ENCODE measurements at regions not wholly inside any gene's neighbourhood (a gene's known extent, or its start where the extent isn't known, plus 50 kb on each side); places are given as distances from the start of the nearest gene placed in this dataset.
"Not testable (repeated sequence)": the region's sequence is repeated elsewhere in the genome, so short reads cannot be mapped to it uniquely, and the experiment has no call there.

DNA sequence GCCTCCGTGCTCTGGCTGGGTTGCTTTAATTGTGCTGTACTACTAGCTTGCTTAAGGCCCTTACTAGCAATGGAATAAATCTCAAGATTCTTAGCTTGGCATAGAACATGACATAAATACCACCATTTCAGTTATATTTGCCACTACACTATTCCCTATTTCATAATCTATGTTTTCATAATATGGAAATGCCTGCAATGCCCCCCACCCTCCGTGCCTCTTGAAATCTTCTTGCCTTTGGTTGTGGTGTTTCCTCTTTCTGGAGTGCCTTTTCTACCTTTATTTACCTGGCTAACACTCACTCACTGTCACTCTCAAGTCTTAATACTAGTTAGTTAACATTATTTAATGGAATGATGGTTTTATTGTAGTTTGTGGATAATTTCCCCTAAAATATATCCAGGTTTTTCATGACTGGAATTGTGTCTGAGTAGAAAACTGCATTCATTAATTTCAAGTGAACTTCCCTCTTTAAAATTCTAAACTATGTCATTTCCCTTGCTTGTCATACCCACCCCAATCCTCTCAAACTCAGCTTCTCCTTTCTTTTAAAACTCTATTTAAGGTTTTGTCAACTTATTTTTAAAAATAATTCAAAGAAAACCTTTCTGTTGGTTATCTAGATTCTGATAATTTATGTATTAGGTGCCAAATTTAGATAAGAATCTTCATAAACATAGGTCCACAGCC, 521.7 kb upstream of the DAB2 start:
- no peak for DNase-seq

DNA sequence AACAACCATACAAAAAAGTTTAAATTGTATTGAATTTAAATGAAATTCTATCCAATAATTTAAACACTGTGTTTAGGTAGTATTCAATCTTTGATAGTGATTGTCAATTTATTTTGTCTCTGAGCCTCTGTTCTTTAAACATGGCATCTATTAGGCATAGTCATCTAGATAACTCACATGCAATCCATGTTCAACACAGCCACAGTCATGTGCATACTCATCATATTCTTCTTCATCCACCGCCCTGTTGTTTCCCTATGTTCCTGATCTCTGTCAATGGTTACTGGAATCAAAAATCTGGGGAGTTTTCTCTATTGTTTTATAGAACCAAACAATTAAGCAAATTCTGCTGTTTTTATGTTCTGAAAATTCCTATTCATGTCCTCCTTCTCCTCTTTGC, 521.1 kb upstream of the DAB2 start:
- DNase-seq = no peak

DNA sequence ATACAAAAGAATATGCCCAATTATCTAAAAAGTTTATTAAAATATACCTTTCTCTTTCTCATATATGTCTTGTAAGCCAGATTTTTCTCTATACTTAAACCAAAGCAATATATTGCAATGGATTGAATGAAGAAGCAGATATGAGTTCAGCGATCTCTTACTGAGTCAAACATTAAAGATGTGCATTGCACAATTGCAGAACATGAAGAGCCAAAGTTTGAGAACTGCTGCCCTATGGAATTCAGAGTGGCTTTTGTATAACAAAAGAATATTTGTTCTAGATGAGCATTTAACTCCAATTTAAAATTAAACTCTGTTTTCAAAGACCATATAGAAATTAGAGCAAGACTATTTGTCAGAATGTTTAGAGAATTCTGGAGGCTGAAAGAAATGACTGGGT, 519.0 kb upstream of the DAB2 start:
- no peak for DNase-seq

DNA sequence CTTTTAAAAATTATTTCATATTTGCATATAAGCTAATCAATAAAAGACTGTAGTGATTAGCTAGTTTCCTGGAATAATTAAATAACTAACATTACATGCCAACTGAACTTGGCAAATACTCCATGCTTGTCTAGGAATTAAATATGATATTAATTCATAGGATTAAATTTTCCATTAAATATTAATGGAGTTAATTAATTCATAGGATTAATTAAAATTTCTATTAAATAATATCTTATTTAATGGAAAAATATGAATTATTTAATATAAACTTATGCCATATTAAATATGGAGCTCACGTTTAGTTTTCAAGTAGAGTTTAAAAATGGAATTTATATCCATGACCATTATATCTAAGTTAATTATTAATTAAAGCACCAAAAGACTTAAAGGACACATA, 517.8 kb upstream of the DAB2 start:
- DNase-seq = no peak

DNA sequence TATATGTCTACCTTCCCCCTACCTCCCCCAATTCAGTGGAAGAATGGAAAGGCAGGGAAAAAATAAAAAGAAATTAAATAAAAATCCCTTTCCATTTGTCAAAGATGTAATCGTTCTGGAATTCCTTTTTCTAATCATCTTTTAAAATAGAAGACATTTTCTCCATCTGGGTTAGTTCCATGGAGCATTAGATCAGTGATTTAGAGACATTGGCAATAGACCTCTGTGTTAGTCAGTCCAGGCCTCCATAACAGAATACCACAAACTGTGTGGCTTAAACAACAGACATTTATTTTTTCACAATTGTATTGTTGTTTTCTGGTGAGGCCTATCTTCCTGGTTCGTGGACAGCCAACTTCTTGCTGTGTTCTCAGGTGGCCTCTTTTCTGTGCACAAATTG, 516.6 kb upstream of the DAB2 start:
- no peak for DNase-seq

DNA sequence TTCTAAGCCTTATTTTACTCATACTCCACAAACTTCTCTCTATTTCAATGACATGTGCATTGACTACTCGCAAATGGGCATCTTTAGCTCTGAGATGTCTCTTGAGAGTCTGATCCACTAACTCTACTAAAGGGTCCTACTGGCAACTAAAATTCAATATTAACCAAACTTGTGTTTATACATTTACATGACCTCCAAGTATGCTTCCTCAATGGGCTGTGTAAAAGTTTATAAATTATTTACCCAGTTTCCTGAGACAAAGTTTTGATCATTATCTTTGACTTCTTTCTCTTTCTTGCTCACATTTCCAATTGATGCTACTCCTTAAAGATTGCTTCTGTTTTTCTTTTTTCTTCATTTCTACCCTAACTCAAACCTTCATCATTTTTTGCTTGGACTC, 510.1 kb upstream of the DAB2 start:
- no peak for DNase-seq

DNA sequence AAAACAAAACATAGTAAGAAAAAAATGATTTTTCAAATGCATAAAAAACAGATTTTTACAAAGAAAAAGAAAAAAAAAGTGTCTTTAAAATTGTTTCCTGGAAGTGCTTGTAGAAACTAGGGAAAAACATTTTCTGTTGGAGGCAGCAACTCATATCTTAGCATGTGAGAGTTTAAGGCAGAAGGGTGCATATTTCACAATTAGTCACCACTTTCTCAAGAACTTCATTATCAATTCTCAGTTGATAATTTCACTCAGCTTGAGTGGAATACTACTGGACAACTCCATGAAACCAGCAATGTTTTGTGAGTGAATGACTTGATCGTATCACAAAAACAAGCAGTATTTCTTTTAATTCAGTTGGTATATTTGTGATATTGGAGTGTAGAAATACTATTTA, 508.3 kb upstream of the DAB2 start:
- DNase-seq = no peak

DNA sequence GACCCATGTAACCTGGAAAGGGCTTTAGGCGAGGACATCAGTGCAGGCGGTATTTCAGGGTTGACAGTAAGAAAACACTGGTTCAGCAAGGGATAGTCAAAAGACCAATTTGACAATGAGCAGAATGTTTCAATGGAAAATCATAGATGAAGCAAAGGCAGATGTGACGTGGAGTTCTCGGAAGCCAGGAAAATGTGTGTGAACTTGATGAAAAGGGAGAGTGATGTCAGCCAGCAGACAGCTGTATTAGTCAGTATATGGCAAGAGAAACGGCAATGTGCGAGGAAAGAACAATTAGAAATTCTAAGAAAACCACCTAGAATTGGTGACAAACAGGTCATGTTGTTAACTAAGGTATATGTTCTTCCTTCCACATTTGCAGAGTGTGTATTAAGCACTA, 503.9 kb upstream of the DAB2 start:
- no peak for DNase-seq

DNA sequence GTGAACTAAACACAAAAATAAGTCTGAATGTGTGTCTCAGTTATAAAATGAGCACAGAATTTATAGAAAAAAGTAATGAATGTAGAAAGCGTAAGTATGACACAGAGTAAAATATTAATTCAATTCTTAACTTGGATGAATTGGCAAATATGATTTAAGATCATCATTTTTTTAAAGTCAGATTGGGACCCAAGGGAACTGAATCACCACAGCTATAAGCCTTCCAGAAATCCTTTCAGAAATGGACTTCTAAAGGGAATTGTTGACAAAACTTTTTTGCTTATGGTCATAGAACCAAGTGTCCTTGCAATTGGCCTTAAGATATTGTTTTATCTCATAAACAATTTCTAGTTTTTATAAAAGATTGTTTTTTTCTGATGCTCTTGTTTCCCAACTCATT, 495.1 kb upstream of the DAB2 start:
- no peak for DNase-seq

DNA sequence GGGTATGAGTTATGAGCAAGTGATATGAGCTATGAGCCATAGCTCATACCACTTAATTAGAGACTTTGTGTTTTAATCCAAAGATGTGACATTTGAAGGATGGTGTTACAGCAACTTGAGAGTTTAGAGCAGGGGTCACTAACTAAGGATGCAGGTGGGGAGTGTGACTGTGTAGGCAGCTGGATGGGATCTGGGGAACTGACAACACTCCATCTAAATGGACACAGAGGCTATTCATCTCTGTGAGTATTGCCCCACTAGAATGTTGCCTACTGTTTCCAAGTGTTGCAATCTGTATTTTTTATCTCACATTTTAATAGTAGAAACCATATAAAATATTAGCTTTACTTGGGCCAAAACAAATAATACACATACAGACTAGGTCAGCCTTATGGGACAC, 488.1 kb upstream of the DAB2 start:
- no peak for DNase-seq

DNA sequence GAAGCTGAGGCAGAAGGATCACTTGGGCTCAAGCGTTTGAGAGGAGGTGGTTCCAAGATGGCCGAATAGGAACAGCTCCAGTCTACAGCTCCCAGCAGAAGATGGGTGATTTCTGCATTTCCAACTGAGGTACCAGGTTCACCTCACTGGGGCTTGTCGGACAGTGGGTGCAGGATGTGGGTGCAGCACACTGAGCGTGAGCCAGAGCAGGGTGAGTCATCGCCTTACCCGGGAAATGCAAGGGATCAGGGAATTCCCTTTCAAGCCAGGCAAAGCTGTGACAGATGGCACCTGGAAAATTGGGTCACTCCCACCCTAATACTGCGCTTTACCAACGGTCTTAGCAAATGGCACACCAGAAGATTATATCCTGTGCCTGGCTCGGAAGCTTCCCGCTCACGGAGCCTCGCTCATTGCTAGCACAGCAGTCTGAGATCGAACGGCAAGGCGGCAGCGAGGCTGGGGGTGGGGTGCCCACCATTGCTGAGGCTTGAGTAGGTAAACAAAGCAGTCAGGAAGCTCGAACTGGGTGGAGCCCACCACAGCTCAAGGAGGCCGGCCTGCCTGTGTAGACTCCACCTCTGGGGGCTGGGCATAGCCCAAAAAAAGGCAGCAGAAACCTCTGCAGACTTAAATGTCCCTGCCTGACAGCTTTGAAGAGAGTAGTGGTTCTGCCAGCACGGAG, 482.6 kb upstream of the DAB2 start:
- DNase-seq = not testable (repeated sequence)

DNA sequence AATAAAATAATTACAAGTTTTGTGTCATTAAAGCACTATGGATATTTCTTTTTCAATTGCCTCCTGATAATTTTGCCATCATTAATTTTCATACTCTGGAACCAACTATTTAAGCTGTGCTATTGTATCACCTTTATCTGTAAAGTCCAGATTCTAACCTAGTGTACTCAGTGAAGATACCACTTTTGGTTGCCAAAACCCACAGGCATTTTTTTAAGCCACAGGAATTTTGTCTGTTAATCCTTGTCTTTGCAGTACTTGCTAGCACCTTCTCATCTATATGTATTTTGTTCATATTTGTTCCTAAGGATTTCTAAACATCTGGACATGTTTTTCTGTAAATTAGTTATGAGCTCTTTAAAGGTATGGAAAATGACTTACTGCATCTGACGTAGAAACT, 481.4 kb upstream of the DAB2 start:
- no peak for DNase-seq

DNA sequence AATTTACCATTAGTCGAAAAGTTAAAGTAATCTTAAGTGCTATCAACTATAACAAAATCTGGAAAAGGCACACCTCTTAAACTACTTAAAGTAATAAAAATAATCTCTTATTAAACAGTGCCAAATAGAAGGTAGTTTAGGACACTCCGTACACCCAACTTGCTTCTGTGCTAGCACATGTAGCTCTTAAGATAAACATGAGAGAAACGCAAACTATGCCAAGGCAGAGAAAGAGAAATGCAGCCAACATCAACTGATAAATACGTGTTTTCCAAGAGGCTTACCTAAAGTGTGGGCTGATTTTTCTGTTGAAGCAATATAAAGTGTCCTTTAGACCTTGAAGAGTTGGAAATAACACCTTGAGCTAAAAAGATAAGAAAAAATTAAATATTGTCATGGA, 480.6 kb upstream of the DAB2 start:
- DNase-seq = no peak

DNA sequence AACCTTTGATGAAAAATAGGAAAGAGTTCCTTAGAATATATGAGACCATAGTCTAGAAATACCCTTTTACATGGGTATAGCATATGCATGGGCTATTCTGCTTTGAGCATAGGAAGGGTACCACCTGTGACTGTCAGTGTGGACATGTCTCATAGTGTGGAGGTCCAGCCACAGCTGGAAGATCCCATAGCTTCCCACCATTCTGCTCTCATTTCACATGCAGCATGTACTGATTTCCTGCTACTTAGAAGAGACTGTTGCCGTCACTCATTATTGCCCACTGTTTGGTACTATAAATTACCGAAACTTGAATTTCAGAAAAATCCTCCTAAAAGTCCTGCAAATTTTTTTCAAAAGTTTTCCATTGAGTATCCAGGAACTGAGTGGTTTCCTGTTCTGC, 477.8 kb upstream of the DAB2 start:
- no peak for DNase-seq

DNA sequence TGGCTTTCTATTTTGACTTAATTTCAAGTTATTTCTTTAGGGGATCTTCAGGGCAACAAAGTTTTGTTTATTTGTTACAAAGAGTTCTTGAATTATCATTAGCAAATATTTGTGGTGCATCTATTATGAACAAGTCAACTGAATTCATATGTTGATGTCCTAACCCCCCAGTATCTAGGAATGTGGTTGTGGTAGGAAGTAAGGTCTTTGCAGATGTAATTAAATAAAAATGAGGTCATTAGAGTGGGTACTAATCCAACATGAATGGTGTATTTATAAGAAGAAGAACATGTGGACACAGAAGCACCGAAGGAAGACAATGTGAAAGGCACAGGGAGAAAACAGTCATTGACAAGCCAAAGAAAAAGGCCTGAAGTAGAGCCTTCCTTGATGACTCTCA, 474.0 kb upstream of the DAB2 start:
- DNase-seq = no peak

DNA sequence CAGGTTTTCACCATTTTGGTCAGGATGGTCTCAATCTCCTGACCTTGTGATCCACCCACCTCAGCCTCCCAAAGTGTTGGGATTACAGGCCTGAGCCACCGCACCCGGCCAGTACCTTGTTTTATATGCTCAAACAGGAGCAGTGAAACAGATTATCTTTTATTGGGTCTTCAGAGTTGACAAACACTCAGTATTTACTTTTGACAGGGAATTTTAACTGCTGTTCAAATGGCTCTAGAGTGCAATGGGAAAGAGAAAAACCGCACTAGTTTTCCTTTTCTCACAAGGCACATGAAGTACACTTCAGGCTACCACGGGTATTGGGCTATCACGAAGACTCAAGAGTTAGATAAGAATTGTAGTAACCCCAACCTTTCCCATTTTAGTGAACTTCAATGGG, 471.9 kb upstream of the DAB2 start:
- DNase-seq = no peak

DNA sequence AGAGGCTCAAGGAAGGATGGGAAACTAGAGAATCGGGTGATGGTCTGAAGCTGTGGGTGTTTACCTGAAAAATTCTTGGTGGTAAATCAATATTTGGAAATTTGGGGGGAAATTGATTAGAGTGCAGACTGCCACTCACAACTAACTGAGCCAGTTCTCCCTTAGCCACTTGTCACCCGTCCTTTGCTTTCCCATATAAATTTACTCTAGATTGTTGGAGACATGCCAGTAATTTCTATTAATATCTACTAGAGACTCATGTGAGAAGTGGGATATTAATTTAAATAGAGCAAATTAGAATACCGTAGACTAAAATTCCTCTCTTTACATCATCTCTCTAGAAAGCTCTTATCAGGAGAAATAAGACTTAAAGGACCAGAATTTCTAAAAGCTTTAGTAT, 471.3 kb upstream of the DAB2 start:
- no peak for DNase-seq

DNA sequence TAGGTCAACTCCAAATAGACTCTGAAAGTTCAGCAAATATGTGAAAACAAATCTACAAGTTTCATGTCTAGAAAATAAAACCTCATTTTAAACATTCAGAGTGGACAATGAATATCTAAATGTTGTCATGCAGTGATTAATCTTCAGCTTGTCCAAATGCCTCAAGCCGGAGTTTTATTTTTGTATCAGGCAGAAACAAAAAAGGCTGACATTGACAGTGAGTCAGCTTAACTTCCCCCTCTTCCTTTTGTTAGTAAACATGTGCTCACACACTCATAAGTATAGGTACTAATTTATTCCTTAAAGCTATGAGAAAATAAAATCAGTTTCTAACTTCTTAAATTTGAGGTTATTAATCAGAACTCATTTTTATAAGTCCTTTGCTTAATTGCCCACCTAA, 467.9 kb upstream of the DAB2 start:
- no peak for DNase-seq

DNA sequence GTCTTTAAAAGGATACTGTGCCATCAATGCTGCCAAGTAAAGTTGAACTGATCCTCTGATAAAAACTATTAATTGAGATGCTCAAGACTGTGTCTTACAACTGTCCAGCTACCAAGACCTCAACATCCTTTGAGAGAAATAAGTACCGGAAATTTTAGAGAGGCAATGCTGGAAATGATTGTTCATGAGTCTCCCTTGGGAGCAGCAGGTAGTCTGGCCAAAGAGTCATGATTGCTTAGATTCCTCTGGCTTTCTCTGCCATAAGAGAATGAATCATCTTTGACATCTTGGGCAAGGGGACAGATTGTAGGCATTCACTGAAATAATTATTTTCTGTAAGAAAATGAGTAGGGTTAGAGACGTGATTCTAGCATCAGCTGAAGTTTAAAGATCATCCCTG, 466.6 kb upstream of the DAB2 start:
- DNase-seq = no peak

DNA sequence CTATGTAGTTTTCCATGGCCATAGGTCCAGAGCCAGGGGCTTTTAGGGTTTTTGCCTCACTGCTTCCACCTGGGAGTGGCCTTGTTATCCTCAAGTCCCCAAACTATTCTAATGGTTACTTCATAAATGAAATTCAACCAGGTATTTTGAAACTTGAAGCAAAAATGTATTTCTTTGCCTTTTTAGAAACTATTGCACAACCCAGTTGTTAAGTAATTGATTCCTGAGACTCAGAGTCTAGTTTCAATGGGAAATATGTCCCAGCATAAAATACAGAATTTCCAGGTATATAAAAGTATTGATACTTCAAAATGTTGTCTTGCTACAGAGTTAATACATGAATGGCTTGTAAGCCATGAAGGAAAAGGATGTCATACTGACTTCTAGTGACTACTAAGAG, 456.2 kb upstream of the DAB2 start:
- no peak for DNase-seq

DNA sequence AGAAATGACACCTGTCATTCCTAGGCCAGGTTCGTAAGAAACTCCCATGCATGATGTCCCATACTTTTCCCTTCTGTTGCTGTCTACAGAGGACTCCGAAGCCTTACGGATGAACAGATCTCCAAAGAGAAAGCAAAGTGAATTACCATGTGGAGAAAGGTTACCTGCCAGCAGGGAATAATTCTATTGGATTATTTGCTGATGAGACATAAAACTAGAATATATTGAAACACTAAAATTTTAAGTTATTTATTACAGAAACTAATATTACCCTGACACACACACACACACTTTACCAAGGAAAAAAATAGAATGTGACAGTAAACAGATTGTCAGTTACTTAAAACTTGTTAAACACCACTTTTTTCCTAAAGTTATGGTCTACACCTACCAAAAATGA, 452.7 kb upstream of the DAB2 start:
- no peak for DNase-seq

DNA sequence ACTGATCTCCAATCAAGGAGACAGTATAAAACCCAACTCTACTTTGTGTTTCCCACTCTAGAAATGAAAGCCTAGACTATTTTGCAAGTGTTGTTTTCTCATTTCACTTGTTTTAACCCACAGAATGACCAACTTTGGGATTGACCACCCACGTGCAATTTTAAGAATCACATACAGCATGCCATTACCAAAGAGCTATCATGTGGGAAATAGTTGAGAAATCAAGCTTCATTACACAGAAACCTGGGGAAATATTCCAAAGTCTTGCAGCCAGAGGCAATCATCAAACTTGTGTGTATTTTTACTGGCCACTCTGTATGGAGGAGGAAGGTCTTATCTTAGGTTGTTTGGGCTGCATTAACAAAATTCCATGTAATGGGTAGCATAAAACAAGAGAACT, 451.4 kb upstream of the DAB2 start:
- no peak for DNase-seq

DNA sequence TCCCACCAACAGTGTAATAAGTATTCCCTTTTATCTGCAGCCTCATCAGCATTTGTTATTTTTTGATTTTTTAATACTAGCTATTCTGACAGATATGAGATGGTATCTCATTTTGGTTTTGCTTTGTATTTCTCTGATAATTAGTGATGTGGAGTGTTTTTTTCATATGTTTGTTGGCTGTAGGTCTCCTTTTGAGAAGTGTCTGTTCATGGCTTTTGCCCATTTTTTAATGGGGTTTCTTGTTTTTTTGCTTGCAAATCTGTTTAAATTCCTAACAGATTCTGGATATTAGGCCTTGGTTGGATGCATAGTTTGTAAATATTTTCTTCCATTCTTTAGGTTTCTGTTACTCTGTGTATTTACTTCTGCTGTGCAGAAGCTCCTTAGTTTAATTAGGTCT, 445.4 kb upstream of the DAB2 start:
- DNase-seq = no peak

DNA sequence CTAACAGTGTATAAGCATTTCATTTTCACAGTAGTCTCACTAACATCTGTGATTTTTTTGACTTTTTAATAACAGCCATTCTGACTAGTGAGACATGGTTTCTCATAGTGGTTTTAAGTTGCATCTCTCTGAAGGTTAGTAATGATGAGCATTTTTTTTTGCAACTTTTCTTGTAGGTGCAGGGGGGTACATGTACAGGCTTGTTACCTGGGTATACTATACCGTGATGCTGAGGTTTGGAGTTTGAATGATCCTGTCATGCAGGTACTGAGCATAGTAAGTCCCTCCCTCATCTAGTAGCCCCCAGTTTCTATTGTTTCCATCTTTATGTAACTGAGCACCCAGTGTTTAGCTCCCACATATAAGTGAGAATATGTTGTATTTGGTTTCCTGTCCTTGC, 444.6 kb upstream of the DAB2 start:
- no peak for DNase-seq

DNA sequence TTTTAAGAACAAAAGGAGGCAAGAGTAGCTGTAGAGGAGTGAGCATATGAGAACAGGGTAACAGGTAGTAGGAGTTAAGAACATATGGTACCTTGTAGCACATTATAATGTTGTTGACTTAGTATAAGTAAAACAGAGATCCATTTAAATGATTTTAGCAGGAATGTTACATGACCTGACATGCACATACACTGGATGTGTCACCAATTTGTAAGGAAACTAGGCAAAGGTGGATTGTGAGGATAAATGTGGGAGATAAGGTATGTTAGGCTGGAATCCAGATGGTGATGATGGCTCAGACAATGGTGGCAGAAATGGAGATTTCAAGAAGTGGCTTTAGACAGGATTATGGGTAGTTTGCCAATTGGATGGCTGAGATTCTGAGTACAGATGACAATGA, 443.1 kb upstream of the DAB2 start:
- DNase-seq = no peak
